HG03457 (cell line): ENCODE measurements at regions not wholly inside any gene's neighbourhood (a gene's known extent, or its start where the extent isn't known, plus 50 kb on each side); places are given as distances from the start of the nearest gene placed in this dataset.
"Not testable (repeated sequence)": the region's sequence is repeated elsewhere in the genome, so short reads cannot be mapped to it uniquely, and the experiment has no call there.

Experiments used
- ATAC-seq: cut with Tn5 transposase; IDR thresholded peaks from one replicate; pipeline ENCODE4 v1.9.1; 2021; ENCODE audit warnings: moderate number of reproducible peaks; ENCODE audit not compliant: unreplicated experiment

DNA sequence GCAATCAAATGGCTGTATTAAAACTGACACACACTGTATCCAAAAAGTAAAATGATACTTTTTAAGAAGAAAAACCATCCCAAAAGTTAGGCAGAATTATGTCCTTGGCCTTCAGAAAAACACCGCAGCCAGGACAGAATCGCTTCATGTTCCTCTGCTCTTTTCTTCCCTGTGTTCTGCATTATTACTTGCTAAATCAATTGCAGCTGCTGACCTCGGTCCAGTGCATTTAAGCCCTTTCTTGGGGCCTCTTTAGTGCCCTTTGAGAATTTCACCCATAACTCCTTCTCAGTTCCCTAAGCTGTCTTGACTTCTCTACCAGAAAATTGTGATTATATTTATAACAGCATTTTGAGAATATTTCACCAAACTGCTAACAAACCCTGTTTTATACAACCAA lies 696.9 kb downstream of the PCDH7 start:
- no peak for ATAC-seq

DNA sequence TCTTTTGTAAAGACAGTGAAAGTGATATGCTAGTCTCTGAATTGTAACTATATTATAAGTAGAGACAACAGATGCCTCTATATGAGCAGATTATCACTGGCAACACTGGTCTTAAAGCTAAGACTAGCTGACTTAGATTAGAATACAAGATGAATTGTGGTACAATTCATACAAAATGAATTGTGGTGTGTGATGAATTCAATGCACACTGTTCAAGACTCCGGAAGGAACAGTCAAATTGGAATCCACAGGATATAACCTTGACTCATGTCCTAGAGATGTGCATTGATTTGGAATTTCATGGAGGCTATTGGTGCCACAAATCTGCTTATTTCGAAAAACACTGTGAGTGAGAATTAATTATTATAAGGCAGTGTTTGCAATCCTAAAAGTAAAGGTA lies 701.8 kb downstream of the PCDH7 start:
- ATAC-seq: no peak

DNA sequence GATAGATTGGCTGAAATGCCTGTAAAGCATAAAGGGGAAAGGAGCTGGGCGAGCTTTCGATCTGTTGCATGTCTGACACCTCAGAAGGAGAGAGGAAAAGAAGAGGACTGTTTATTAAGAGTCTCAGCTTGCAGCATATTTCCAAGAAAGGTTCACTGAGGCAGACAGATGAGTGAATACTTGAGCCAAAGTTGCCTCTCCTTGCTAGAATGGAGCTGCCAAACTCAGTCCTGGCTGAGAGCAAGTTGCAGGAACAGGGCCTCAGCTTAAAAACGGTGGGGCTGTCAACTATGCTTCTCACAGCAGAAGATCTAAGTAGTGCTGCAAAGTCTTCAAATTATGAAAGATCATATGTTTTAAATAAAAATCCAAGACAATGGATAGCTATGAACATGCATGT lies 707.5 kb downstream of the PCDH7 start:
- no peak for ATAC-seq

DNA sequence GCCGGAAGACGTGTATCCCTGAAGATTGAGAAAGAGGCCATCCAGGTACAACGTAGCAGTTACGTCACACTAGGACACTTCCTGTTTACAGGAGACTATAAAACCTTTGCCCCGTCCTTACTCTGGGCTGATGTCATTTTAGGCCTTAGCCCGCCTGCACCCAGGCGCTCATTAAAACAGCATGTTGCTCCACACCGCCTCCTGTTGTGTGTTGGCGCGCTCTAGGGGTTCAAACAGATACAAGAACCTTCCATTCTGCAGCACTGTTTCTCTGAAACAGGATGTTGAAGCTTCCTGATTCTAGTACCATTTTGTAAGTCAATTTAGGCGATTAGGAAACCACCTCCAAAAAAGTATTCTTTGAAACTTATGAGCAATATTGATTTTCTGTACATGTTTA lies 722.1 kb downstream of the PCDH7 start:
- no peak for ATAC-seq

DNA sequence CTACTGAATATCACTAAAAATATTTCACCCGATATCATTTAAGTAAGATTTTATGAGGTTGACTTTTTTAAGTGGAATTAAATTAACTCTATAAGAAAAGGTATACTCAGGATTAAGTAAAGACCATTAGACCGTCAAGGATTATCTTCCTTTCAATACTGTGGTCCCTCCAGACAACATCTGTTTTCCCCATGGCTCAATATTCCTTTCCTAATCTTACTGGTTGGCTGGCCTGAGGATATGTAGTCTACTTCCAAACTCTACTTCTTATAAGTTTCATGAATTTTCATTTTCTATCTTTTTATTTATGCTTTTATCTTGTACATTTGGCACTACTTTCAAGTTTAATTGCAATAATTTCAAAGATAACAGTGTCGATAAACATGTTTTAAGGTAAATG lies 725.4 kb downstream of the PCDH7 start:
- no peak for ATAC-seq

DNA sequence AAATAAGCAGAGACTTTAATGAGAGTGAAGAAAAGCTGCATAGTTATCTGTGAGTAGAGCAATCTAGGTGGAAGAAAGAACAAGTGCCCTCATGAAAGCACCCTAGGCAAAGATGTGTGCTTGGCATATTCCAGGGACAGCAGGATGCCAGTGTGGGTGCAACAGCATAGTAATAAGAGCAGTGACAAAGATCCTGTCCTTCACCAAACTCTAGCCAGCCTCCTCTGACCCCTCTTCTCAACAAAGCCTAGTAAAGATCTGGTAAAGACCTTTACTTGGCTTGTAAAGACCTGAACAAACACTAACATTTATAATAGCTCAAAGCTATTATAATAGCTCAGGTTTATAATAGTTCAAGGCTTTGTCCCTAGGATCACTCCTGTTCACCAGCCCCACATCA lies 735.4 kb downstream of the PCDH7 start:
- ATAC-seq: no peak

DNA sequence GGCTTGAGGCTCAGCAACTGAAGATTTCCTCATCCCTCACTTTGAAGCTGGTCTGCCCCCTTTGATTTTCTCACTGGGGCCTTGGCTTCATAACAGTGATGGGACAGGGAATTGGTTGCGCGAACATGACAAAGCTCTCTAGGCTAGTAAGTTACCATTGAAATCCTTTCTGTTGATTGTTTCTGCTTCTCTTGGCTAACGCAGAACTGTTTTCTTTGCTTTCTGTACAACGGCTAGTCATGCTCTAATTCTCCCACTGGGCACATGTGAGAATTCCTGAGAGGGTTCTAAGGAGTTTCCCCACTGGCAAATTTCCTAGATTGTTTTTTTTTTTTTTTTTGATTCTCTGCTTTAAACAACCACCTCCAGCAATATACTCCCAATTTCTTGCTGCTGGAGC lies 738.6 kb downstream of the PCDH7 start:
- no peak for ATAC-seq

DNA sequence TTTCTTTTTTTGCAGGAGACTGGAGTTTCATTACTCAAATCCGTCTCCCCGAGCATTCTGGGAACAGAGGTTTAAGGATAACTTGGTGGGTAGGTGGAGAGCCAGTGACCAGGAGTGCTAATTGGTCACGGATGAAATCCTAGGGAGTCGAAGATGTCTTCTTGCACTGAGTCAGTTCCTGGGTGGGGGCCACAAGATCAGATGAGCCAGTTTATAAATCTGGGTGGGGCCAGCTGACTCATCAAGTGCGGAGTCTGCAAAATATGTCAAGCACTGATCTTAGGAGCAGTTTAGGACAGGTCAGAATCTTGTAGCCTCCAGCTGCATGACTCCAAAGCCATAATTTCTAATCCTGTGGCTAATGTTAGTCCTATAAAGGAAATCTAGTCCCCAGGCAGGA lies 741.3 kb downstream of the PCDH7 start:
- no peak for ATAC-seq

DNA sequence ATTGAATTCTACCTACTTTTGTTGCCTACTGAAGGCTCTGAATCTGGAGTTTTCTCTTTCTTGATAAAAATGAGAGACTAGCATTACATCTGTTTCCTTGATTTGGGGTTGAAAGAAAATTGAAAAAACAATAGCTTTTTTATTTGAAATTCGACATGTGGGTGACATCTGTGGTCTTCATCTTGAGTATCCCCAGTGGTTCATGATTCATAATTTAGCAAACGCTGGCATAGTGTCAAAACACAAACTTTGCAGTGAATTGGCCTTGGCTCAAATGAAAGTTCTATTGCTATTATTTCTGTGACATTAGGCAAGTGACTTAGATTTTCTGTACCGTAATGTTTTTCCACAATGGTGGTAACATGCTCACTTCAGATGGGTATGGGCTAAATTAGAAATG lies 747.6 kb downstream of the PCDH7 start:
- no peak for ATAC-seq

DNA sequence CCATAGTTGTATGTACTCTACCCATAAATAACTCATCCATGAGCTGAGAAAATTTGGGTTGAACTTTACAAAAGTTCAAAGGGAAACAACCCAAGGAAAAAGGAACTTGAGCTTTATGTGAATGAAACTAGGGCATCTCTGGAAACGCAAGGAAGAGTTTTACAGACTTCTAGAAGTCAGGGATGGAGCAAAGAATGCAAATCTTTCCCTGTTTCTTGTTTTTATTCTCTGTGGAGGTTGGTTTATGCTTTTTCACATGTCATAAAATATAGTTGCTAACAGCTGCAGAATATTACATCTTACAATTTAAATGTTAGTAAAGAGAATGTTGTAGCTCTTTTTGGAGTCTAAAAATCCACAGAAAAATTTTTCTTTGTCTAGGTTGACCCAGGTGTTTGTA lies 754.1 kb downstream of the PCDH7 start:
- no peak for ATAC-seq

DNA sequence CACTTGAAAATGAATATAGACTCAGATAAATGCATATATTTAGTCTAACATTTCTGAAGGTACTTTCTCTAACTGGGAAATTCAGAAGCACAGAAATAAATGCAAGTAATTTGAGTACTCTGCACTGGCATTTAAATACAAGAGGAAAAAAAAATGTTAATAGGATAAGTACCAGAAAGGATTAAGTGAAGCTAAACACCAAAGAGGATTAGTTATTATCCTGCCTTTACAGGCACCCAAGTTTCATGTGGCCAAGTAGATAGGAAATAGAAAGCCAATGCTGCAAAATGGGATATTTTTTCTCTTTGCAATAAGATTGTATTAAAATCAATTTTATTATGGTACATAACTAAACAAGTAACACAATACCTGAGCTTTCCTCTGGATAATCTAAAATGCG lies 762.5 kb downstream of the PCDH7 start:
- ATAC-seq: no peak

DNA sequence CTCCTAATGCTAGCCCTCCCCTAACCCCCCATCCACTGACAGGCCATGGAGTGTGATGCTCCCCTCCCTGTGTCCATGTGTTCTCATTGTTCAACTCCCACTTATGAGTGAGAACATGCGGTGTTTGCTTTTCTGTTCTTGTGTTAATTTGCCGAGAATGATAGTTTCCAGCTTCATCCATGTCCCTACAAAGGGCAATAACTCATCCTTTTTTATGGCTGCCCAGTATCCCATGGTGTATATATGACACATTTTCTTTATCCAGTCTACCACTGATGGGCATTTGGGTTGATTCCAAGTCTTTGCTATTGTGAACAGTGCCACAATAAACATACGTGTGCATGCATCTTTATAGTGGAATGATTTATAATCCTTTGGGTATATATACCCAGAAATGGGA lies 779.0 kb downstream of the PCDH7 start:
- ATAC-seq: not testable (repeated sequence)

DNA sequence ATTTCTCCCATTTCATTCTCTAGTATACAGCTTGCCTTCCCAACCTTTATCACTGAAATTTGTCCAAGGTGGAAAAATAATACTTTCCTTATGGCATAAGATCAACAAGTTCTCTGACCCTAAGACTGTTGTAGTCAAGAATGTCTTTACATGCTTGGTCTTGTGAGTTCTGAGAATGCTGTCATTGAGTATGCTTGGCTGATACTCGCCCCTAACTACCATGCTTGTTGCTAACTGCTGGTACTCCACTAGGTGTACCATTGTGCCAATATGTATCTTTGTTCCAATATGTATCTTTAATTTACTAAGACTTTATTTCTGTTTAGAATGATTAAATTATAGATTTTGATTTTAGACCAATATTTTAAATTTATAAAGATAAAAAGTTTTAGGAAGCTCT lies 796.4 kb downstream of the PCDH7 start:
- ATAC-seq: no peak

DNA sequence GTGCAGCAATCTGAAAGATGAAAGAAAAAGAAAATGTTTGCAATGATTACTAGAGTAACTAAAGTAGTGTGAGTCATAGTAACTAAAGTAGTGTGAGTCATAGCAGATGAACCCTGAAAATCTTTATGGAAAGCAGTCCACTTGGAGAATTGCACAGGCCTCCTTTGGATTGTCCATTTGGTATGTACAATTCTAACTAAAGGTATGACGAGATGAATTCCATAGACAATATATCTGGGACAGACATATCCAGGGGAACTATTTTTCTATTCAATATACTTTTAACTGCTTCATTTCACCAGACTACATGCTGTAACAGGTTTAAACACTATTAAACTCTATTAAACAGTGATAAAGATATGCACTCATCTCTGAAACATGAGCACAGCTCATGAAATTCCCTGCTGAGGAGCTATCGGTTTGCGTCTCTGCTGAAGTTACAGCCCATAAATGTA lies 798.7 kb downstream of the PCDH7 start:
- no peak for ATAC-seq

DNA sequence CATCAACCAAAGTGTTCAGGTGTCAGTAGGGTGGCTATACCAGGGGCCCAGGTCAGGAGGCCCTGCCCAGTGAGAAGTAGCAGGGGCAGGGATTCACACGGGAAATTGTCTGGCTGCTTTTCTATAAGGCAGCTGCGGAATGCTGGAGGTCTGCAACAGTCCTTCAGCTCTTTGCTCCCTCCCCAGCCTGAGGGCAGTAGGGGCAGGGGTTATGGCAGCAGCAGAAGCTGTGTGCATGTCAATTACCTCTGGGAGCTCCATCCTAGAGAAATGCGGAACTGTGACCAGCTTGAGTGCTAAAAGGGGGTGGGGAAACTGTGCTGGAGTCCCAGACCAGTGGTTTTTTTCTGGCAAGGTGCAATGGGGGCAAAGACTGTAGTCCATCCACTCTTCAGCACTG lies 810.4 kb downstream of the PCDH7 start:
- no peak for ATAC-seq

DNA sequence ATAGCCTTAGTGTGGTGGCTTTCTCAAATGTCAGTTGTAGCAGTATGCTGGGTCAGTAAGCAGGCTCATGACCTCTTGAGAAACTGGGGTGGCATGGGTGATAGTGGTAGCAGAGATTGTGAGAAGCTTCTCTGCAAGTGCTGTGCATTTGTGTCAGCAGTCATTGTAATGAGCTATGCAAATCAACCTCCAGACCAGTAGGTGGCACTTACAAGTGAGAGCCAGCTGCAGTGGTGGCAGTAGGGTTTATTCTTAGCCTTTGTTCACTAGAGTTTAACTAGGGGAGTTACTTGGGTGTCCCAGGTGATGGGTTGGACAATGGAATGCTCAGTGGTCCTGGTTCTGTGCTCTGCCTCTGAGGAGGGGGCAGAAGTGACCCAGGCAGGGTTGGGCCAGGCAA lies 818.7 kb downstream of the PCDH7 start:
- ATAC-seq: no peak

DNA sequence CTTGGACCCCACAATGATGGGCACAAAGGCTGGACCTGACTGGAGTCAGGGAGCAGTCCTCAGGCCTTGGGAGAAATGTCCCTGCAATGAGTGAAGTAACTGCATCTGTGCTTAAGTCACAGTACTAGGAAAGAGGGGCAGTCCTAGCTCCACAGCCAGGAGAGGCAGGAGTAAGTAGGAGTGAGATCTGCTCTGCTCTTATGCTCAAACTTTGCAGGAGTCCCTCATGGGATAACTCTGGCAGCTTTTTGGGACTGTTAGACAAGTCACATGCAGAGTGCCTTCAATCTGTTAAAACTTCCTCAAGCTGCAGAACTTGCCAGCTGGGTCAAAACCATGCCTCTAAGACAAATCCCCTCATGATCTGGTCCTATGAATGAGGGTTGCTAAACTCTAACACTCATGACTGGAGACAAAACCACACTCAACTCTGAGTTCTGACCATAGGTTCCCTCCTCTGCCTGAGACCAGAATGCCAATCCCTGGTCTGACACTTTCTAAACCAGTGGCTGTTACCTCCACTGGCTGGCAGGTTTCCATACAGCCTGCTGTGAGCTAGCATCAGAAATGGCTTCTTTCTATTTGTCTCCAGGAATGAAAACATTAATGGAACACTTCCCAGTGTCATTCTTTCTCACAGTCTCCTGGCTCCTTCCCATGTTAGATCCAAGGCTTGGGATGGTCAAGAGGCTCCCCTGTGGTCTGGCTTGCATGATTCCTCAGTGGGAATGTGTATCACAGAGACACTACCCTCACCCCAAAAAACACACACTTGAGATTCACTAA lies 819.3 kb downstream of the PCDH7 start:
- ATAC-seq: no peak

DNA sequence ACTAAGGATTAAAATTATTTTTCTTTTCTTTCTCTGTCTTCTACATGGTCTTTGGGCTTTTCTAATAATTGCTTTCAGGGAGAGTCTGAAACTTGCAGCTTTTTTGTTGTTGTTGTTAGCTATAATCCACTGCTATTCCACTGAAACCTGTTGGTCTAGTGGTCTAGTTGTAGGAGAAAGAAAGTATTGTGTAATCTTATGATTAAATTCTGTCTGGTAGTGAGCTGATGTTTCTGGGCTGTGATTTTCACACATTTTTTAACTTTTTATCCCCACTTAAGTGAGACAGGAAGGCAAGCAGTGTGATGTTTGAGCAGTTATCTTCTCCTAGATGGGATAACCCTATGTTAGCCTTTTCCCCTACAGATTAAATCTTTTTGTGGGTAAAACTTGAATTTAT lies 825.2 kb downstream of the PCDH7 start:
- ATAC-seq: no peak

DNA sequence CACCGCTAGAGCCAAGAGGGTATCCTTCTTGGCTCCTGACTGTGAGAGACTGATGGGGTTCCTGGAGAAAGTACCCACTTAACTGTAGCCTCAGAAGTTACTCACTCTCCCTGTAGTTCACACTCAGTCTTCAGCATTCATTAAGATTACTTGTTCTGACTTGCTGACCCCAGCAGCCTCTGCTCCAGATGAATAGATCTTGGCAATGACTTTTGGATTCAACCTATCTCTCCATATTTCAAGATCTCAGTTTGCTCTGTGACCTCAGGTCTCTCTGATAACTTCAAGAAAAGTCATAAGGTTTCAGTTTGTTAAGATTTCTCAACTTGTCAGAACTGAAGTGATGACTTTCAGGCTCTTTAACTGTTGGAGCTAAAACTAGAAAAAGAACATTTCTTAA lies 825.6 kb downstream of the PCDH7 start:
- ATAC-seq: no peak

DNA sequence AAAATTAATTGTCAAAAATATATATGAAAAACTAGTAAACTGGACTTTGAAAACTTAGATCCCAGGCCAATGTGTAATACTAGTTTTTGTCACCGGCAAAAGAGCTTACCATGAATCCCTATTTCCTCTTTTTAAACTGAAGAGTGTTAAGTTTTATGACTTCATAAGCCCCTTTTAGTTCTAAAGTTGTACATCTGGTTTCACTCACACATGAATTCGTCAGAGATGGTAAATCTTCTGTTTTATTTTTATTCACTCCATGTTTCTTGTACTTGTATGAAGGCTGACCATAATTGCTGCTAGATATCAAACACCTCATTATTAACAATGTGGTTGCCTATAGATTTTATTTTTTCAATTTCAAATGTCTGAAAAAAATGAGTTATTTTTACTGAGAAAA lies 827.9 kb downstream of the PCDH7 start:
- no peak for ATAC-seq

DNA sequence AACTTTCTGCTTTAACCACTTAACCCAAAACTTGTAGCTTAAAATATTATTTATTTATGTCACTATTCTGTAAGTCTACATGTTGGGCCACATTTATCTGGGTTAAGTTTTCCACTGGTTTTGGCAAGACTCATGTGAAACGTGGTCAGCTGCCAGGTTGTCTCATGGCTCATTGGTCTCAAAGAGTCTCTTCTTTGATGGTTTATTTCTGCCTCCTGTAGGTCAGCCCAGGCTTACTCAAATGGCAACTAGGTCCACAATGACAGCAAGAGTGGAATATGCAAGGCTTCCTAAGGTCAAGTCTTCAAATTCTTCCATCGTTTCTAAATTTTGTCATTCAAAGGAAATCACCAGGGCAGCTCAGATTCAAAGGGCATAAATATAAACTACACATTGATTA lies 828.7 kb downstream of the PCDH7 start:
- ATAC-seq: no peak

DNA sequence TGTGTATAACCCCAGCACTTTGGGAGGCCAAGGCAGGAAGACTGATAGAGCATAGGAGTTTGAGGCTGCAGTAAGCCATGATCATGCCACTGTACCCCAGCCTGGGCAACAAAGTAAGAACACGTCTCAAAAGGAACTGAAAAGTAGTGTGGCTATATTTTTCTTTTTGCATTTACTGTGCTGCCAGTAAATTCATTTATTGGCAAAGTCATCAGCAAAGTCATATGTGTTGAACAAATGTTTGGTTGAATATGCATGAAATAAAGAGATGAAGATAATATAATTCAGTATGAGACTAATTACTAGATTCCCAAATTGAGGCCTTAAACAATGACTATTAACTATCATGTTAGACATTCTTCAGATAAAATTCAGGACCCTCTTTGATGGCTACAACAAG lies 829.1 kb downstream of the PCDH7 start:
- no peak for ATAC-seq

DNA sequence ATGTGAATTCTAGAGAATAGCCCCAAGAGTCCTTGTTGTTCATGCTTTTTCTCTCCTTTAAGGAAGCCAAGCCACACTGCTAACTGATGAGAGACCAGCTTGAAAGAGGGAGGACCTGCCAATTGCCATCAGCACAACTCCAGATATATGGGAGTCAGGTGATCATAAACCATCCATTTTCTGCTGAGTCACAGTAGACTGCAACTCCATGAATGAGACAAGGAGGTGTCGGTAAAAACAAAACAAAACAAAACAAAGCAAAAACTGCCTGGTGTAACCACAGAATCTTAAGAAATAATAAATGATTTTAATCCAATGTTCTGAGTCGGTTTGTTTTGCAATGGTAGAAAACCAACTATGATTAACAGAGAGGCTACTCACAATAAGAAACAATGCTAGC lies 837.3 kb downstream of the PCDH7 start:
- no peak for ATAC-seq
